ENCODE measurements at regions not wholly inside any gene's neighbourhood (a gene's known extent, or its start where the extent isn't known, plus 50 kb on each side); places are given as distances from the start of the nearest gene placed in this dataset.

- no peak for TF ChIP-seq CTCF (IDR thresholded peaks at IDR 0.05)
- TF ChIP-seq POLR2A (IDR thresholded peaks at IDR 0.05) = no peak
These were observed 454.5 kb downstream of the SUCLA2 start for GRCh38 chr13:47546391-47547225.
